ENCODE measurements at regions not wholly inside any gene's neighbourhood (a gene's known extent, or its start where the extent isn't known, plus 50 kb on each side); places are given as distances from the start of the nearest gene placed in this dataset.

GRCh38 chr21:23740463-23740862 lies 1866.8 kb downstream of the MRPL39 start:
- ATAC-seq = no peak
- no peaks in the 10 kb centered on the region for H3K4me1 ChIP-seq
- no peaks in the 10 kb centered on the region for H3K9me3 ChIP-seq
- H3K27me3 ChIP-seq = no peaks in the 10 kb centered on the region
- intact Hi-C loops (cut with DNase I) = no loop called here
- no peaks in the 10 kb centered on the region for H3K36me3 ChIP-seq (replicated peaks in 1 of 2; ENCODE audit: insufficient read depth in 1 of 2, low read depth in 2 of 2)
- WGBS, 2 donors = 53 to 59% methylated on average over 5 of the region's 5 CpGs
- H3K27ac ChIP-seq = no peak overlapping the region
- no peak for TF ChIP-seq POLR2A (IDR thresholded peaks at IDR 0.05)
- no peak for TF ChIP-seq CTCF (IDR thresholded peaks at IDR 0.05)
- H3K4me3 ChIP-seq = no peak overlapping the region
- no peak for DNase-seq

DNA sequence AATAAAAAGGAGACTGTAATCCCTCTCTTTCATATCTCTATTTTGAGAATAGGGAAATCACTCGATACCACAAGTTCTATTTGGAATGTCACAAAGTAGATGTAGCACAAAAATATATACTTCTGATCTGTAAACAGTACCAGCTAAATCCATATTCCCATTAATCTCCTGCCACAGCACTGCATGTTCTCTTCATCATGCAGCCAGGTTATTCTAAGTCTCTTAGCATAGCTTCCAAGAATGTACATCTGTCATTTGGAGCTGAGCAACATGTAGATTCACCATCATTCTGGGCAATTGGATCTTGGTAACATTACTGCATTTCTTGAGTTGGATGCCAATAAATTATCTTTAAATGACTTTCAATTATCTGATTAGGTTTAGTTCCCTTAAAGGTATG lies 1874.5 kb downstream of the MRPL39 start:
- 26 to 42% methylated on average over 1 of the region's 1 CpG for WGBS, 2 donors
- Histone ChIP-seq H3K27me3 (no peaks in the 10 kb centered on the region), H3K4me3 (no peak overlapping the region), H3K4me1 (no peaks in the 10 kb centered on the region), H3K27ac (no peak overlapping the region), H3K36me3 (replicated peaks in 1 of 2; ENCODE audit: insufficient read depth in 1 of 2, low read depth in 2 of 2) (no peaks in the 10 kb centered on the region), H3K9me3 (no peaks in the 10 kb centered on the region)
- intact Hi-C loops (cut with DNase I) = no loop called here
- DNase-seq (no peak), ATAC-seq (no peak)
- no peak for TF ChIP-seq POLR2A (IDR thresholded peaks at IDR 0.05)
- no peak for TF ChIP-seq CTCF (IDR thresholded peaks at IDR 0.05)

DNA sequence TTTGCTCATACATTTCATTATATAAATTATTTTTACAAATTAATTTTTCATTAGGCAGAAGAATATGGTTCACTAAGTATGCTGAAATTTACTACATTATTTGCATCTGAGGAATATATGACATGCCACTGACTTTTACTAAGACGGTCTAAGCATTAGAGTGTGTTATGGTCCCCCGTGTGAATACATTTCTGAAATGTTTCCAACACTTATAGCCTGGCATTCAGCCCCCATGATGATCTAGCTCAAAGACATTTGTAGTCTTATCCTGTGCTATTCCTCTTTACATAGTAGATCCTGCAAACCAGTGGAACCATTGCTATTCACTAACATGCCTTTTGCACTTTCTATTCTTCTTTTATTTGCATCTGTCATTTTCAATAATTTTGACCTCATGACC lies 1878.0 kb downstream of the MRPL39 start:
- ATAC-seq (no peak), DNase-seq (no peak)
- Histone ChIP-seq H3K27me3 (no peaks in the 10 kb centered on the region), H3K27ac (no peak overlapping the region), H3K36me3 (replicated peaks in 1 of 2; ENCODE audit: insufficient read depth in 1 of 2, low read depth in 2 of 2) (no peaks in the 10 kb centered on the region), H3K4me3 (no peak overlapping the region), H3K9me3 (no peaks in the 10 kb centered on the region), H3K4me1 (no peaks in the 10 kb centered on the region)
- 50 to 72% methylated on average over 2 of the region's 2 CpGs for WGBS, 2 donors
- intact Hi-C loops (cut with DNase I) = no loop called here
- TF ChIP-seq POLR2A (IDR thresholded peaks at IDR 0.05) = no peak
- TF ChIP-seq CTCF (IDR thresholded peaks at IDR 0.05) = no peak

GRCh38 chr21:23725576-23725975 lies 1881.7 kb downstream of the MRPL39 start:
- no peaks in the 10 kb centered on the region for H3K27me3 ChIP-seq
- intact Hi-C loops (cut with DNase I) = no loop called here
- no peaks in the 10 kb centered on the region for H3K9me3 ChIP-seq
- no peaks in the 10 kb centered on the region for H3K4me1 ChIP-seq
- no peak for ATAC-seq
- 50 to 66% methylated on average over 3 of the region's 3 CpGs for WGBS, 2 donors
- no peak overlapping the region for H3K27ac ChIP-seq
- no peaks in the 10 kb centered on the region for H3K36me3 ChIP-seq (replicated peaks in 1 of 2; ENCODE audit: insufficient read depth in 1 of 2, low read depth in 2 of 2)
- TF ChIP-seq CTCF (IDR thresholded peaks at IDR 0.05) = no peak
- TF ChIP-seq POLR2A (IDR thresholded peaks at IDR 0.05) = no peak
- no peak for DNase-seq
- H3K4me3 ChIP-seq = no peak overlapping the region

DNA sequence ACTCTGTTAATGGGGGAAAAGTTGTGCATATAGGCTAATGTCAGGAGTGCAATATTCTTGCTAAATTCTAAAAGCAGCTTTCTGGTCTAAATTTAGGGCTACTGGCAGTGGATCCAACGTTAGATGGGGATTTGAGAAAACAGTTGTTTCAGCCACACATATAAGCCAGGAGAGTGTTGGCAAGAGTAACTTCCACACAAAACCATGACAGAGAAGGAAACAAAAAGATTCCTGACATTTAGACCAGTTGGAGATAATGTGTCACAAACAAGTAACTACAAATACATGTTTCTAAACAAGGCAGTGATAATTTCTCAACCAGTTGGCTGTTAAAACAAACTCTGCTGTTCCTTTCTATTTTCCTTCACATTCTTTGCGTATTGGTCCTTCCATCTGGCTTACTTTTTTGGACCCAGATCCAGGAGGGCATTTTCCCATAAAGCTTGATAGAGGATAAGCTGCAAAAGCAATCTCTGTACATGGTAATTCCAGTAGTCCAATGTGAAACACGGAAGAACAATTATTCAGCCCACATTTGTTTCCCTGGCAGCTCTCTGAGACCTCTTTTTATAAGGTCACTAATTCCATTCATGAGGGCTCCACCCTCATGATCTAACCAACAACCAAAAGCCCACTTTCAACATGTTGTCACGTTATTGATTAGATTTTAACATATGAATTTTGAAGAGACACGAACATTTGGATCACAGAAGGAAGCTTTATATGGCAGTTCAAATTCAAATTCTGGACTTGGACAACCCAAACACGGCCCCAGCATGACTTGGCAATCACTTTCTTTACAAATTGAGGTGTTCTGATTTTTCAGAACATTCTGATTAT lies 1888.6 kb downstream of the MRPL39 start:
- H3K36me3 ChIP-seq (replicated peaks in 1 of 2; ENCODE audit: insufficient read depth in 1 of 2, low read depth in 2 of 2) = no peaks in the 10 kb centered on the region

More for the DNA sequence above, 1888.6 kb downstream of the MRPL39 start:
- DNase-seq (no peak), ATAC-seq (no peak)
- intact Hi-C loops (cut with DNase I) = no loop called here
- TF ChIP-seq CTCF (IDR thresholded peaks at IDR 0.05) (no peak), POLR2A (IDR thresholded peaks at IDR 0.05) (no peak)
- Histone ChIP-seq H3K27ac (no peak overlapping the region), H3K4me1 (no peaks in the 10 kb centered on the region), H3K9me3 (no peaks in the 10 kb centered on the region), H3K4me3 (no peak overlapping the region), H3K27me3 (no peaks in the 10 kb centered on the region)
- WGBS, 2 donors = 46 to 49% methylated on average over 6 of the region's 6 CpGs

All from body of pancreas (tissue), 4 donors.